NCI-H69 (cell line): ENCODE measurements at regions not wholly inside any gene's neighbourhood (a gene's known extent, or its start where the extent isn't known, plus 50 kb on each side); places are given as distances from the start of the nearest gene placed in this dataset.

ENCODE experiments used
- DNase-seq: peaks from one replicate; lab custom pipeline; 2025; lab: John Stamatoyannopoulos, UW

- no peak for DNase-seq
Measured at GRCh38 chr7:46989247-46989646, 592.7 kb downstream of the TNS3 start.

- no peak for DNase-seq
Measured at GRCh38 chr7:46982928-46983327, 599.0 kb downstream of the TNS3 start.

- DNase-seq: no peak
Measured at GRCh38 chr7:46979439-46979838, 602.5 kb downstream of the TNS3 start.

- DNase-seq: no peak
Measured at GRCh38 chr7:46975493-46975892, 606.4 kb downstream of the TNS3 start.

GRCh38 chr7:46972205-46972604, 609.7 kb downstream of the TNS3 start:
- DNase-seq: no peak

- no peak for DNase-seq
Measured at GRCh38 chr7:46970476-46970875, 611.4 kb downstream of the TNS3 start.

- DNase-seq: no peak
Measured at GRCh38 chr7:46970131-46970430, 611.8 kb downstream of the TNS3 start.

- DNase-seq: no peak
Measured at GRCh38 chr7:46969303-46970130, 612.4 kb downstream of the TNS3 start.

- DNase-seq: no peak
Measured at GRCh38 chr7:46968003-46968402, 613.9 kb downstream of the TNS3 start.

- DNase-seq: no peak
Measured at GRCh38 chr7:46963719-46964118, 618.2 kb downstream of the TNS3 start.

GRCh38 chr7:46960970-46961369, 620.9 kb downstream of the TNS3 start:
- DNase-seq: no peak

GRCh38 chr7:46957195-46957594, 624.7 kb downstream of the TNS3 start:
- DNase-seq: no peak

- no peak for DNase-seq
Measured at GRCh38 chr7:46955531-46955930, 626.4 kb downstream of the TNS3 start.

- no peak for DNase-seq
Measured at GRCh38 chr7:46954181-46954580, 627.7 kb downstream of the TNS3 start.

- no peak for DNase-seq
Measured at GRCh38 chr7:46953008-46953407, 628.9 kb downstream of the TNS3 start.

GRCh38 chr7:46949270-46949931, 632.5 kb downstream of the TNS3 start:
- DNase-seq: no peak

- DNase-seq: no peak
Measured at GRCh38 chr7:46948716-46949115, 633.2 kb downstream of the TNS3 start.

GRCh38 chr7:46945328-46945727, 636.6 kb downstream of the TNS3 start:
- DNase-seq: no peak

GRCh38 chr7:46943996-46944395, 637.9 kb downstream of the TNS3 start:
- DNase-seq: no peak

GRCh38 chr7:46942574-46942973, 639.3 kb downstream of the TNS3 start:
- DNase-seq: no peak

GRCh38 chr7:46940178-46940577, 641.7 kb downstream of the TNS3 start:
- DNase-seq: no peak

GRCh38 chr7:46939558-46939957, 642.4 kb downstream of the TNS3 start:
- no peak for DNase-seq

- no peak for DNase-seq
Measured at GRCh38 chr7:46939089-46939488, 642.8 kb downstream of the TNS3 start.

GRCh38 chr7:46937826-46938225, 644.1 kb downstream of the TNS3 start:
- DNase-seq: no peak
